GM23338 (cell line): ENCODE measurements at regions not wholly inside any gene's neighbourhood (a gene's known extent, or its start where the extent isn't known, plus 50 kb on each side); places are given as distances from the start of the nearest gene placed in this dataset.

ENCODE experiments used
- ATAC-seq: fragments of 200-7000 bp; cut with Tn5 transposase; 3 replicates; pipeline ENCODE4 v1.9.1; 2020
- DNase-seq: peaks from one replicate; pipeline ENCODE4 v3.0.0-alpha.2; 2015; ENCODE audit warnings: low spot score
- H2AFZ ChIP-seq: fragments of 200-600 bp; sonication (generic); 2 replicates; pipeline ENCODE4 v1.8.0; 2016; ENCODE audit warnings: antibody characterized with exemption, mild to moderate bottlenecking, moderate library complexity
- H3F3A ChIP-seq: fragments of 200-600 bp; sonication (generic); replicated peaks from 2 replicates; pipeline ENCODE4 v1.8.0; 2017; ENCODE audit warnings: antibody characterized with exemption, mixed run types, low read depth
- H3K27ac ChIP-seq: fragments of 200-600 bp; sonication (generic); 2 replicates; pipeline ENCODE4 v1.6.1; 2016; ENCODE audit warnings: low read depth
- H3K27me3 ChIP-seq: fragments of 200-600 bp; sonication (generic); 2 replicates; pipeline ENCODE4 v1.8.0; 2016; ENCODE audit warnings: mild to moderate bottlenecking, mixed run types, moderate library complexity; ENCODE audit not compliant: insufficient read depth
- H3K36me3 ChIP-seq: fragments of 200-600 bp; sonication (generic); 2 replicates; pipeline ENCODE4 v1.8.0; 2016; ENCODE audit warnings: mild to moderate bottlenecking; ENCODE audit not compliant: insufficient read depth
- H3K4me1 ChIP-seq: fragments of 200-600 bp; sonication (generic); 2 replicates; pipeline ENCODE4 v1.8.0; 2016; ENCODE audit warnings: mild to moderate bottlenecking, moderate library complexity; ENCODE audit not compliant: insufficient read depth
- H3K4me2 ChIP-seq: fragments of 200-600 bp; sonication (generic); 2 replicates; pipeline ENCODE4 v1.7.1; 2017; ENCODE audit warnings: mixed run types
- H3K4me3 ChIP-seq: fragments of 200-600 bp; sonication (generic); 2 replicates; pipeline ENCODE4 v1.6.1; 2016; ENCODE audit warnings: mixed run types
- H3K79me2 ChIP-seq: fragments of 200-600 bp; sonication (generic); replicated peaks from 2 replicates; pipeline ENCODE4 v1.8.0; 2017; ENCODE audit warnings: mild to moderate bottlenecking; ENCODE audit not compliant: insufficient read depth
- H3K9me2 ChIP-seq: fragments of 200-600 bp; sonication (generic); 2 replicates; pipeline ENCODE4 v1.8.0; 2017; ENCODE audit not compliant: insufficient read depth
- H4K20me1 ChIP-seq: fragments of 200-600 bp; sonication (generic); replicated peaks from 2 replicates; pipeline ENCODE4 v1.8.0; 2017; ENCODE audit warnings: mild to moderate bottlenecking; ENCODE audit not compliant: insufficient read depth
- H3K27ac Mint-ChIP-seq: 2 replicates; pipeline ENCODE4 v1.8.0; 2020; ENCODE audit warnings: inconsistent platforms, mild to moderate bottlenecking, moderate library complexity, mixed read lengths
- H3K27me3 Mint-ChIP-seq: 3 replicates; pipeline ENCODE4 v1.8.0; 2022; ENCODE audit warnings: low read depth, mild to moderate bottlenecking, moderate library complexity, mixed read lengths, inconsistent platforms; ENCODE audit not compliant: insufficient read depth, poor library complexity
- H3K36me3 Mint-ChIP-seq: 3 replicates; pipeline ENCODE4 v1.8.0; 2021; ENCODE audit warnings: low read depth, mild to moderate bottlenecking, inconsistent platforms, moderate library complexity, mixed read lengths
- H3K4me1 Mint-ChIP-seq: 3 replicates; pipeline ENCODE4 v1.8.0; 2020; ENCODE audit warnings: mild to moderate bottlenecking, inconsistent platforms, mixed read lengths
- H3K4me3 Mint-ChIP-seq: 3 replicates; pipeline ENCODE4 v1.8.0; 2021; ENCODE audit warnings: moderate library complexity, mild to moderate bottlenecking, inconsistent platforms, mixed read lengths
- H3K9me3 Mint-ChIP-seq: 3 replicates; pipeline ENCODE4 v1.8.0; 2020; ENCODE audit warnings: moderate library complexity, mild to moderate bottlenecking, inconsistent platforms, mixed read lengths
- CREB1 ChIP-seq: fragments of 250-450 bp; sonication (Bioruptor Pico); IDR thresholded peaks from 2 replicates; pipeline ENCODE4 v1.5.0; 2020; ENCODE audit warnings: low read depth, mild to moderate bottlenecking, moderate library complexity
- EZH2 ChIP-seq: fragments of 200-600 bp; sonication (generic); IDR thresholded peaks from one replicate; pipeline ENCODE4 v1.8.0; 2017; ENCODE audit warnings: antibody characterized with exemption, mild to moderate bottlenecking, low read depth; ENCODE audit not compliant: unreplicated experiment
- EZH2phosphoT487 ChIP-seq: fragments of 200-600 bp; sonication (generic); IDR thresholded peaks from one replicate; pipeline ENCODE4 v1.8.1; 2018; ENCODE audit warnings: antibody characterized with exemption; ENCODE audit not compliant: unreplicated experiment
- JUNB ChIP-seq: IDR thresholded peaks from one replicate; pipeline ENCODE4 v1.6.1; 2016; ENCODE audit warnings: antibody characterized with exemption; ENCODE audit not compliant: unreplicated experiment
- NANOG ChIP-seq: IDR thresholded peaks from 2 replicates; pipeline ENCODE4 v1.6.1; 2016; ENCODE audit warnings: antibody characterized with exemption, borderline replicate concordance
- POLR2AphosphoS5 ChIP-seq: IDR thresholded peaks from 2 replicates; pipeline ENCODE4 v1.6.1; 2016; ENCODE audit warnings: antibody characterized with exemption, low read depth
- ZNF114 ChIP-seq: fragments of 250-450 bp; sonication (Bioruptor Pico); IDR thresholded peaks from 2 replicates; pipeline ENCODE4 v1.5.0; 2020; ENCODE audit warnings: mild to moderate bottlenecking, moderate library complexity
- ZNF331 ChIP-seq: fragments of 250-450 bp; sonication (Bioruptor Pico); IDR thresholded peaks from 2 replicates; pipeline ENCODE4 v1.5.0; 2020; ENCODE audit warnings: low read depth, mild to moderate bottlenecking, moderate library complexity
- ZNF462 ChIP-seq: fragments of 250-450 bp; sonication (Bioruptor Pico); IDR thresholded peaks from 2 replicates; pipeline ENCODE4 v1.5.0; 2020; ENCODE audit warnings: mild to moderate bottlenecking, moderate library complexity
- TF ChIP-seq, protein P1 (sequence below), 2 experiments: fragments of 200-600 bp in 1 of 2; sonication (generic) in 1 of 2; conservative IDR thresholded peaks; 2 replicates each; pipeline versions ENCODE4 v1.5.1 to v1.6.1; 2016 to 2017; ENCODE audit warnings: antibody characterized with exemption in 2 of 2, low read depth in 2 of 2, mild to moderate bottlenecking in 2 of 2, moderate library complexity in 1 of 2

DNA sequence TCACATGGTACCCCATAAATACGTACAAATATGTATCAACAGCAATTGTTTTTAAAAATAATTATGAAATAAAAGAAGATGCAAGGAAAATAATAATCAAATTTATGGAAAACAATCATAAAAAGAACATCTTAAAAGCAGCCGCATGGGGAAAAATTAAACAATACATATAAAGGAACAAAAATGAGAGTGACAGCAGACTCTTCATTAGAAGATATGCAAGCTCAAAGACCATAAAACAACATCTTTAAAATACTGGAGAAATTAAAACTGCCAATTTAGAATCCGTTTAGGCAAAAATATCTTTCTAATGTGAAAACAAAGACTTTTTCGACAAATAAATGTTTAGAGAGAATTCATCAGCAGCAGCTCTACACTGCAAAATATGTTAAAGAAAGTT lies 190.6 kb upstream of the C11orf58 start:
- H3F3A ChIP-seq = no peaks in the 10 kb centered on the region
- no peaks in the 10 kb centered on the region for H3K79me2 ChIP-seq
- H4K20me1 ChIP-seq = no peaks in the 10 kb centered on the region
- H3K27ac ChIP-seq = no peak overlapping the region
- H3K27me3 Mint-ChIP-seq = peaks cover 2% of the 10 kb centered on the region
- H3K4me3 ChIP-seq = no peak overlapping the region
- H3K36me3 Mint-ChIP-seq = no peaks in the 10 kb centered on the region
- no peaks in the 10 kb centered on the region for H3K27me3 ChIP-seq
- no peak overlapping the region for H2AFZ ChIP-seq
- H3K4me3 Mint-ChIP-seq = no peak overlapping the region
- no peak for ATAC-seq
- peaks cover 9% of the 10 kb centered on the region for H3K4me1 ChIP-seq
- TF ChIP-seq NANOG (no peak), EZH2phosphoT487 (no peak), CREB1 (CRISPR knock-in tag) (no peak), ZNF462 (CRISPR knock-in tag) (no peak), JUNB (no peak), ZNF114 (no peak), POLR2AphosphoS5 (no peak), EZH2 (no peak), ZNF331 (CRISPR knock-in tag) (no peak)
- TF ChIP-seq, protein P1, sequence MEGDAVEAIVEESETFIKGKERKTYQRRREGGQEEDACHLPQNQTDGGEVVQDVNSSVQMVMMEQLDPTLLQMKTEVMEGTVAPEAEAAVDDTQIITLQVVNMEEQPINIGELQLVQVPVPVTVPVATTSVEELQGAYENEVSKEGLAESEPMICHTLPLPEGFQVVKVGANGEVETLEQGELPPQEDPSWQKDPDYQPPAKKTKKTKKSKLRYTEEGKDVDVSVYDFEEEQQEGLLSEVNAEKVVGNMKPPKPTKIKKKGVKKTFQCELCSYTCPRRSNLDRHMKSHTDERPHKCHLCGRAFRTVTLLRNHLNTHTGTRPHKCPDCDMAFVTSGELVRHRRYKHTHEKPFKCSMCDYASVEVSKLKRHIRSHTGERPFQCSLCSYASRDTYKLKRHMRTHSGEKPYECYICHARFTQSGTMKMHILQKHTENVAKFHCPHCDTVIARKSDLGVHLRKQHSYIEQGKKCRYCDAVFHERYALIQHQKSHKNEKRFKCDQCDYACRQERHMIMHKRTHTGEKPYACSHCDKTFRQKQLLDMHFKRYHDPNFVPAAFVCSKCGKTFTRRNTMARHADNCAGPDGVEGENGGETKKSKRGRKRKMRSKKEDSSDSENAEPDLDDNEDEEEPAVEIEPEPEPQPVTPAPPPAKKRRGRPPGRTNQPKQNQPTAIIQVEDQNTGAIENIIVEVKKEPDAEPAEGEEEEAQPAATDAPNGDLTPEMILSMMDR (conservative IDR thresholded peaks at IDR 0.05; ENCODE audit: low read depth in 2 of 2) = no peak
- H3K9me2 ChIP-seq = no peaks in the 10 kb centered on the region; the same call in 1 of the 2 replicates
- no peaks in the 10 kb centered on the region for H3K36me3 ChIP-seq
- H3K27ac Mint-ChIP-seq = no peak overlapping the region
- H3K9me3 Mint-ChIP-seq = no peaks in the 10 kb centered on the region; the same call in 1 of the 3 replicates
- no peaks in the 10 kb centered on the region; the same call in 2 of the 3 replicates for H3K4me1 Mint-ChIP-seq
- H3K4me2 ChIP-seq = no peak overlapping the region
- no peak for DNase-seq
